ENCODE measurements at regions not wholly inside any gene's neighbourhood (a gene's known extent, or its start where the extent isn't known, plus 50 kb on each side); places are given as distances from the start of the nearest gene placed in this dataset.

DNA sequence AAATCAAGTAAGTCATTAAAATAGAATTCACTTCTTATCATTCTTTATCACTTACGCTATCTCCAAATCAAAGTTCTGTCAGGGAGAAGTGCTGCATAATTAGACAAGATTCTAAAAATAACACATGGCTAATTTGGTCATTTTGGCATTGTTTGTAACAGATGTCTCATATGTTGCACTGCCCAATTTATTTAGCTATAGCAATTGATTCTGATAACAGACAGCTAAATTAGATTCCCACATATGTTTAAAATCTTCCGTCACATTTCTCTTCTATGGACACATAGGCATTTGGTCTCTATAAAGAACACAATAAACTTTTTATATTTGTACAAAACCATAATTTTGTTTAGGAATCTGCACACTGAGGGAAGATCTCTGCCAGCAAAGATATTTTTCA, 644.5 kb upstream of the VRK2 start:
- TF ChIP-seq, protein P1, sequence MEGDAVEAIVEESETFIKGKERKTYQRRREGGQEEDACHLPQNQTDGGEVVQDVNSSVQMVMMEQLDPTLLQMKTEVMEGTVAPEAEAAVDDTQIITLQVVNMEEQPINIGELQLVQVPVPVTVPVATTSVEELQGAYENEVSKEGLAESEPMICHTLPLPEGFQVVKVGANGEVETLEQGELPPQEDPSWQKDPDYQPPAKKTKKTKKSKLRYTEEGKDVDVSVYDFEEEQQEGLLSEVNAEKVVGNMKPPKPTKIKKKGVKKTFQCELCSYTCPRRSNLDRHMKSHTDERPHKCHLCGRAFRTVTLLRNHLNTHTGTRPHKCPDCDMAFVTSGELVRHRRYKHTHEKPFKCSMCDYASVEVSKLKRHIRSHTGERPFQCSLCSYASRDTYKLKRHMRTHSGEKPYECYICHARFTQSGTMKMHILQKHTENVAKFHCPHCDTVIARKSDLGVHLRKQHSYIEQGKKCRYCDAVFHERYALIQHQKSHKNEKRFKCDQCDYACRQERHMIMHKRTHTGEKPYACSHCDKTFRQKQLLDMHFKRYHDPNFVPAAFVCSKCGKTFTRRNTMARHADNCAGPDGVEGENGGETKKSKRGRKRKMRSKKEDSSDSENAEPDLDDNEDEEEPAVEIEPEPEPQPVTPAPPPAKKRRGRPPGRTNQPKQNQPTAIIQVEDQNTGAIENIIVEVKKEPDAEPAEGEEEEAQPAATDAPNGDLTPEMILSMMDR (IDR thresholded peaks at IDR 0.05) = no peak
- no peak for TF ChIP-seq POLR2A (IDR thresholded peaks at IDR 0.05)
